H1 (cell line): ENCODE measurements at regions not wholly inside any gene's neighbourhood (a gene's known extent, or its start where the extent isn't known, plus 50 kb on each side); places are given as distances from the start of the nearest gene placed in this dataset.

ENCODE experiments used
- ASH2L ChIP-seq: fragments of 200-600, 300-600 bp; sonication (generic); IDR thresholded peaks from one replicate; pipeline ENCODE4 v1.7.1; 2017; ENCODE audit warnings: low read length
- CBX5 ChIP-seq: fragments of 300-800, 300-1000 bp; sonication (generic); IDR thresholded peaks from 2 replicates; pipeline ENCODE4 v1.7.1; 2016; ENCODE audit warnings: antibody characterized with exemption, low read length, low read depth
- CREB1 ChIP-seq: IDR thresholded peaks from 2 replicates; pipeline ENCODE4 v1.6.1; 2012; ENCODE audit warnings: inconsistent platforms
- EGR1 ChIP-seq: IDR thresholded peaks from 2 replicates; pipeline ENCODE4 v1.6.1; 2011; ENCODE audit warnings: low read depth, low read length, borderline replicate concordance
- EZH2 ChIP-seq: fragments of 200-600 bp; sonication (generic); IDR thresholded peaks from 2 replicates; pipeline ENCODE4 v1.7.1; 2012; ENCODE audit warnings: low read depth, mild to moderate bottlenecking, moderate library complexity, low read length, inconsistent platforms; ENCODE audit not compliant: severe bottlenecking
- POLR2AphosphoS5 ChIP-seq: IDR thresholded peaks from 2 replicates; pipeline ENCODE4 v1.6.1; 2011; ENCODE audit warnings: low read depth, low read length
- TF ChIP-seq, protein P1 (sequence below), 3 experiments: IDR thresholded peaks; 1 replicate in 2 of 3; 2 replicates in 1 of 3; pipeline versions ENCODE4 v1.5.1 to v1.6.1; 2011; ENCODE audit warnings: low read length in 3 of 3, mild to moderate bottlenecking in 3 of 3, inconsistent platforms in 2 of 3, low read depth in 1 of 3, moderate library complexity in 1 of 3; ENCODE audit not compliant: insufficient read depth in 1 of 3; ENCODE audit errors: control extremely low read depth in 1 of 3
- TF ChIP-seq, protein P2 (sequence below): fragments of 300-600 bp; sonication (generic); IDR thresholded peaks from 2 replicates; pipeline ENCODE4 v1.7.1; 2012; ENCODE audit warnings: low read length, moderate library complexity, mild to moderate bottlenecking, inconsistent platforms; ENCODE audit not compliant: insufficient replicate concordance
- TF ChIP-seq, protein P3 (sequence below): IDR thresholded peaks from 2 replicates; pipeline ENCODE4 v1.6.1; 2012; ENCODE audit warnings: inconsistent platforms

DNA sequence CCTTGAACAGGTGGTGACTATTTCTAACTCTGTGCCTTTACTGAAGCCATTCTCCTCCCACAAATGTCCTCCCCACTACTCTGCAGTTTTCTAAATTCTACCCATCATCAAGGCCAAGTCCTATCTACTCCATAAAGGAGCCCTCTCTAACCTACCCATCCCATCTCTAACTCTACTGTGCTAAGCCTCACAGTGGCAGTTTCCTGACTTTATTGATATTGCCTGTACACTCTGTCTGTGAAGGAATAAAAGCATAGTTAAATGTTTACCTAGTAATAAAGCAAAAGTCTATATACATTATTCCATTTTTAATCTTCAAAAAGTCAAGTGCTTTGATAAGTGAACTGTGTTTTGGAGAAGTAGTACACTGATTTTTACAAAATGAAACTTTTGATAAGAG lies 178.4 kb upstream of the HMCN1 start:
- TF ChIP-seq CREB1 (no peak), ASH2L (no peak), CBX5 (no peak), EZH2 (no peak), POLR2AphosphoS5 (no peak), EGR1 (no peak)
- TF ChIP-seq, protein P1, sequence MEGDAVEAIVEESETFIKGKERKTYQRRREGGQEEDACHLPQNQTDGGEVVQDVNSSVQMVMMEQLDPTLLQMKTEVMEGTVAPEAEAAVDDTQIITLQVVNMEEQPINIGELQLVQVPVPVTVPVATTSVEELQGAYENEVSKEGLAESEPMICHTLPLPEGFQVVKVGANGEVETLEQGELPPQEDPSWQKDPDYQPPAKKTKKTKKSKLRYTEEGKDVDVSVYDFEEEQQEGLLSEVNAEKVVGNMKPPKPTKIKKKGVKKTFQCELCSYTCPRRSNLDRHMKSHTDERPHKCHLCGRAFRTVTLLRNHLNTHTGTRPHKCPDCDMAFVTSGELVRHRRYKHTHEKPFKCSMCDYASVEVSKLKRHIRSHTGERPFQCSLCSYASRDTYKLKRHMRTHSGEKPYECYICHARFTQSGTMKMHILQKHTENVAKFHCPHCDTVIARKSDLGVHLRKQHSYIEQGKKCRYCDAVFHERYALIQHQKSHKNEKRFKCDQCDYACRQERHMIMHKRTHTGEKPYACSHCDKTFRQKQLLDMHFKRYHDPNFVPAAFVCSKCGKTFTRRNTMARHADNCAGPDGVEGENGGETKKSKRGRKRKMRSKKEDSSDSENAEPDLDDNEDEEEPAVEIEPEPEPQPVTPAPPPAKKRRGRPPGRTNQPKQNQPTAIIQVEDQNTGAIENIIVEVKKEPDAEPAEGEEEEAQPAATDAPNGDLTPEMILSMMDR (IDR thresholded peaks at IDR 0.05; ENCODE audit: control extremely low read depth in 1 of 3, insufficient read depth in 1 of 3, low read depth in 1 of 3, low read length in 3 of 3), result no peak
- TF ChIP-seq, protein P2, sequence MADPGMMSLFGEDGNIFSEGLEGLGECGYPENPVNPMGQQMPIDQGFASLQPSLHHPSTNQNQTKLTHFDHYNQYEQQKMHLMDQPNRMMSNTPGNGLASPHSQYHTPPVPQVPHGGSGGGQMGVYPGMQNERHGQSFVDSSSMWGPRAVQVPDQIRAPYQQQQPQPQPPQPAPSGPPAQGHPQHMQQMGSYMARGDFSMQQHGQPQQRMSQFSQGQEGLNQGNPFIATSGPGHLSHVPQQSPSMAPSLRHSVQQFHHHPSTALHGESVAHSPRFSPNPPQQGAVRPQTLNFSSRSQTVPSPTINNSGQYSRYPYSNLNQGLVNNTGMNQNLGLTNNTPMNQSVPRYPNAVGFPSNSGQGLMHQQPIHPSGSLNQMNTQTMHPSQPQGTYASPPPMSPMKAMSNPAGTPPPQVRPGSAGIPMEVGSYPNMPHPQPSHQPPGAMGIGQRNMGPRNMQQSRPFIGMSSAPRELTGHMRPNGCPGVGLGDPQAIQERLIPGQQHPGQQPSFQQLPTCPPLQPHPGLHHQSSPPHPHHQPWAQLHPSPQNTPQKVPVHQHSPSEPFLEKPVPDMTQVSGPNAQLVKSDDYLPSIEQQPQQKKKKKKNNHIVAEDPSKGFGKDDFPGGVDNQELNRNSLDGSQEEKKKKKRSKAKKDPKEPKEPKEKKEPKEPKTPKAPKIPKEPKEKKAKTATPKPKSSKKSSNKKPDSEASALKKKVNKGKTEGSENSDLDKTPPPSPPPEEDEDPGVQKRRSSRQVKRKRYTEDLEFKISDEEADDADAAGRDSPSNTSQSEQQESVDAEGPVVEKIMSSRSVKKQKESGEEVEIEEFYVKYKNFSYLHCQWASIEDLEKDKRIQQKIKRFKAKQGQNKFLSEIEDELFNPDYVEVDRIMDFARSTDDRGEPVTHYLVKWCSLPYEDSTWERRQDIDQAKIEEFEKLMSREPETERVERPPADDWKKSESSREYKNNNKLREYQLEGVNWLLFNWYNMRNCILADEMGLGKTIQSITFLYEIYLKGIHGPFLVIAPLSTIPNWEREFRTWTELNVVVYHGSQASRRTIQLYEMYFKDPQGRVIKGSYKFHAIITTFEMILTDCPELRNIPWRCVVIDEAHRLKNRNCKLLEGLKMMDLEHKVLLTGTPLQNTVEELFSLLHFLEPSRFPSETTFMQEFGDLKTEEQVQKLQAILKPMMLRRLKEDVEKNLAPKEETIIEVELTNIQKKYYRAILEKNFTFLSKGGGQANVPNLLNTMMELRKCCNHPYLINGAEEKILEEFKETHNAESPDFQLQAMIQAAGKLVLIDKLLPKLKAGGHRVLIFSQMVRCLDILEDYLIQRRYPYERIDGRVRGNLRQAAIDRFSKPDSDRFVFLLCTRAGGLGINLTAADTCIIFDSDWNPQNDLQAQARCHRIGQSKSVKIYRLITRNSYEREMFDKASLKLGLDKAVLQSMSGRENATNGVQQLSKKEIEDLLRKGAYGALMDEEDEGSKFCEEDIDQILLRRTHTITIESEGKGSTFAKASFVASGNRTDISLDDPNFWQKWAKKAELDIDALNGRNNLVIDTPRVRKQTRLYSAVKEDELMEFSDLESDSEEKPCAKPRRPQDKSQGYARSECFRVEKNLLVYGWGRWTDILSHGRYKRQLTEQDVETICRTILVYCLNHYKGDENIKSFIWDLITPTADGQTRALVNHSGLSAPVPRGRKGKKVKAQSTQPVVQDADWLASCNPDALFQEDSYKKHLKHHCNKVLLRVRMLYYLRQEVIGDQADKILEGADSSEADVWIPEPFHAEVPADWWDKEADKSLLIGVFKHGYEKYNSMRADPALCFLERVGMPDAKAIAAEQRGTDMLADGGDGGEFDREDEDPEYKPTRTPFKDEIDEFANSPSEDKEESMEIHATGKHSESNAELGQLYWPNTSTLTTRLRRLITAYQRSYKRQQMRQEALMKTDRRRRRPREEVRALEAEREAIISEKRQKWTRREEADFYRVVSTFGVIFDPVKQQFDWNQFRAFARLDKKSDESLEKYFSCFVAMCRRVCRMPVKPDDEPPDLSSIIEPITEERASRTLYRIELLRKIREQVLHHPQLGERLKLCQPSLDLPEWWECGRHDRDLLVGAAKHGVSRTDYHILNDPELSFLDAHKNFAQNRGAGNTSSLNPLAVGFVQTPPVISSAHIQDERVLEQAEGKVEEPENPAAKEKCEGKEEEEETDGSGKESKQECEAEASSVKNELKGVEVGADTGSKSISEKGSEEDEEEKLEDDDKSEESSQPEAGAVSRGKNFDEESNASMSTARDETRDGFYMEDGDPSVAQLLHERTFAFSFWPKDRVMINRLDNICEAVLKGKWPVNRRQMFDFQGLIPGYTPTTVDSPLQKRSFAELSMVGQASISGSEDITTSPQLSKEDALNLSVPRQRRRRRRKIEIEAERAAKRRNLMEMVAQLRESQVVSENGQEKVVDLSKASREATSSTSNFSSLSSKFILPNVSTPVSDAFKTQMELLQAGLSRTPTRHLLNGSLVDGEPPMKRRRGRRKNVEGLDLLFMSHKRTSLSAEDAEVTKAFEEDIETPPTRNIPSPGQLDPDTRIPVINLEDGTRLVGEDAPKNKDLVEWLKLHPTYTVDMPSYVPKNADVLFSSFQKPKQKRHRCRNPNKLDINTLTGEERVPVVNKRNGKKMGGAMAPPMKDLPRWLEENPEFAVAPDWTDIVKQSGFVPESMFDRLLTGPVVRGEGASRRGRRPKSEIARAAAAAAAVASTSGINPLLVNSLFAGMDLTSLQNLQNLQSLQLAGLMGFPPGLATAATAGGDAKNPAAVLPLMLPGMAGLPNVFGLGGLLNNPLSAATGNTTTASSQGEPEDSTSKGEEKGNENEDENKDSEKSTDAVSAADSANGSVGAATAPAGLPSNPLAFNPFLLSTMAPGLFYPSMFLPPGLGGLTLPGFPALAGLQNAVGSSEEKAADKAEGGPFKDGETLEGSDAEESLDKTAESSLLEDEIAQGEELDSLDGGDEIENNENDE, result no peak
- TF ChIP-seq, protein P3, sequence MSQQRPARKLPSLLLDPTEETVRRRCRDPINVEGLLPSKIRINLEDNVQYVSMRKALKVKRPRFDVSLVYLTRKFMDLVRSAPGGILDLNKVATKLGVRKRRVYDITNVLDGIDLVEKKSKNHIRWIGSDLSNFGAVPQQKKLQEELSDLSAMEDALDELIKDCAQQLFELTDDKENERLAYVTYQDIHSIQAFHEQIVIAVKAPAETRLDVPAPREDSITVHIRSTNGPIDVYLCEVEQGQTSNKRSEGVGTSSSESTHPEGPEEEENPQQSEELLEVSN, result no peak
